Stimulated activated CD4-positive, alpha-beta T cell treated with anti-CD3 and anti-CD28 coated beads, Interleukin-4, amount 100 ng/mL, for 24 hours (primary cell): ENCODE measurements at regions not wholly inside any gene's neighbourhood (a gene's known extent, or its start where the extent isn't known, plus 50 kb on each side); places are given as distances from the start of the nearest gene placed in this dataset.
"Not testable (repeated sequence)": the region's sequence is repeated elsewhere in the genome, so short reads cannot be mapped to it uniquely, and the experiment has no call there.

ENCODE experiments used
- DNase-seq: peaks from one replicate; pipeline ENCODE4 v3.0.0-alpha.2; 2020

DNA sequence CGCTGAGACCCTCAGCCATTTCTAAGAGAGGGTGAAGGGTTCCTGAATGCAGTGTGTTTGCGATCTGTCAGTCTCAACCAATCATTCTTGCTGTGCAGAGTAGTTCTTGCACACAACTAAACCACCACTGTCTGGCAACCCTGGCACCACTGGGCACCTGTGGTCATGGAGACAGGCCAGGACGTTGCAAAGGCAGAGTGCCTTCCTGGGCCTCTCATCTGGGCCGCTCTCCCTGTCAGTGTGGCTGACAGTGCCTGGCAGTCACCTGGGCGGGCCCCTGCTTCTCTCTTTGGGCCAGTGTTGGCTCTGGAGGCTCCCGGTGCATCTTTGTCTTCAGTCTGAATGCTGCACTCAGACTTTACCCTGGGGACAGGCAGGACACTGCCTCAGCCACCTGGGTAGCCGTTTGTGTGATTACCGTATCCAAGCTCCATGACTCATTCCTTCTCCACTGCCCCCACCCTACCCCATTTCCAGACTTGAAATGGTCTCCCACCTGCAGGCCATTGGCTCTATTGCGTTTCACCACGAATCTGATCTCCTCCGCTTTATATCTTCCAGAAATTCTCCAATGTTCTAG is 104.6 kb upstream of the KLF13 start:
- DNase-seq, result no peak

DNA sequence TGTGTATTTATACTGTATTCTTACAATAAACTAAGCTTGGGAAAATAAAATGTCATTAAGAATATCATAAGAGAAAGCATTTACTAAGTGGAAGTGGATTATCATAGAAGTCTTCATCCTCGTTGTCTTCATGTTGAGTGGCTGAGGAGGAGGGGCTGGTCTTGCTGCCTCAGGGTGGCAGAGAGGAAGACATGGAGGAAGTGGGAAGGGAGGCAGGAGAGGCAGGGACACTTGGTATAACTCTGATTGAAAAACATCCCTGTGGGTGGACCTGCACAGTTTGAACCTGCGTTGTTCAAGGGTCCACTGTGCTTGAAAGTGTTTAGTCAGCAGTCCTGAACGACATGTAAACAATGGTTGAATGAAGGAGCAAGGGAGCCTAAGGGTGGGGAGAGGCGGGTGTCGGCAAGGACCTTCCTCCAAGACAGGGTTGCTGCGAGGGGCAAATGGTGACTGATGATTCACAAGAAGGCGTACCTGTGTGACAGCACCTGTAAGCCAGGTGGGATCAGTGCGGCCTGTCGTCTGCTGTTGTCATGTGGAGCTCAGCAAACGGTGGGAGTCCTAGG is 103.8 kb upstream of the KLF13 start:
- no peak for DNase-seq

DNA sequence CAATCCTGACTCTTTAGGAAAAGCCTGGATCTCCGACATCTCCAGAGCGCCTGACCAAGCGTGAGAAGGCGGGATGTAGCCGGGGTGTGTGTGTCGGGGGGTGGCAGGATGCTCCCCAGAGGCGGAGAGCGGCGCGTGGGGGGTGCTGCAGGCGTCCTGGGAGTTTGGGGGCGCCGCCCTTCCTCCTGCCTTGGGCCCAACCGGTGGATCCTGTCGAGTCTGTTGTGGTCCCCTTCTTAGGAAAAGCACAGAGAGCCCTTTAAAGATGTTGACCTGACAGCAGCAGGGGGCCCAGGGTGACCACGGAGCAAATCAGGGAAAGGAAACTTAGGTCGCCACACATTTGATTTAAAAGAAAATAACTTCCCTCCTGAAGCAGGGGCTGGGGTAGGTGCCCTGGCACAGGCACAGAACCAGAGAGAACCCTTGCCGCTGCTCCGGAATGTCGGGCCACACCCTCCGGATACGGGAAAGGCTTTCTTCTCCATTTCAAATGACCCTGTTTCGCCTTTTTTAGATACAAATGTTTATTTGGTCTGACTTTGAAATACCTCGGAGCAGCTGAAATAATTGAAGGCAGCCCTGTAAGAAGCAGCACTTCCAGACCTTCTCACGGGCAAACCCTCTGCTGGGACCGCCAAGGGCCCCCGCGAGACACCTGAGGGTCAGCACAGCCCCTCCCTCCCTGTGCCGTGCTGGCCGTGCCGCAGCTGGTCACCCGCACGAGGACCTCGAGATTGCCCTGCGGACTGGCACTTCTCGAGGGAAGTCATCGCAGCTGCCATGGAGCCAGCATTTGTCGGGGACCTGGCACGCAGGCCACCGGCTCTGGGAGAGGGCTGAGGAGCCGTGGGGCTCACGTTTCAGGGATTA is 102.9 kb upstream of the KLF13 start:
- no peak for DNase-seq

DNA sequence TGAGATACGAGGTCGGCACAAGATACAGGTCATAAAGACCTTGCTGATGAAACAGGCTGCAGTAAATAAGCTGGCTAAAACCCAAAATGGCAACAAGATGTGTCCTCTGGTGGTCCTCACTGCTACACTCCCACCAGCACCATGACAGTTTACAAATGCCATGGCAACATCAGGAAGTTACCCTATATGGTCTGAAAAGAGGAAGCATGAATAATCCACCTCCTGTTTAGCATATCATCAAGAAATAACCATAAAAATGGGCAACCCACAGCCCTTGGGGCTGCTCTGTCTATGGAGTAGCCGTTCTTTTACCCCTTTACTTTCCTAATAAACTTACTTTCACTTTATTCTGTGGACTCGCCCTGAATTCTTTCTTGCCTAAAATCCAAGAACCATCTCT is 102.0 kb upstream of the KLF13 start:
- DNase-seq, result not testable (repeated sequence)

- no peak for DNase-seq
Measured at GRCh38 chr15:31225356-31225955, 101.2 kb upstream of the KLF13 start.

DNA sequence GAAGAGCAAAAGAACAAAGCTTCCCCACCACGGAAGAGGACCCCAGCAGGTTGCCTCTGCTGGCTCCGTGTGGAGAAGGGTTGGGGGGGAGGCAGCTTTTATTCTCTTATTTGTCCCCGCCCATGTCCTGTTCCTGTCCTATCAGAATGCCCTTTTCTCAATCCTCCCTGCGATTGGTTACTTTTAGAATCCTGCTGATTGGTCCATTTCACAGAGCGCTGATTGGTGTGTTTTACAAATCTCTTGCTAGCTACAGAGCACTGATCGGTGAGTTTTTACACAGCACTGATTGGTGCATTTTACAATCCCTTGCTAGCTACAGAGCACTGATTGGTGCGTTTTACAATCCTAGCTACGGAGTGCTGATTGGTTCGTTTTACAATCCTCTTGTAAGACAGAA is 100.6 kb upstream of the KLF13 start:
- no peak for DNase-seq

DNA sequence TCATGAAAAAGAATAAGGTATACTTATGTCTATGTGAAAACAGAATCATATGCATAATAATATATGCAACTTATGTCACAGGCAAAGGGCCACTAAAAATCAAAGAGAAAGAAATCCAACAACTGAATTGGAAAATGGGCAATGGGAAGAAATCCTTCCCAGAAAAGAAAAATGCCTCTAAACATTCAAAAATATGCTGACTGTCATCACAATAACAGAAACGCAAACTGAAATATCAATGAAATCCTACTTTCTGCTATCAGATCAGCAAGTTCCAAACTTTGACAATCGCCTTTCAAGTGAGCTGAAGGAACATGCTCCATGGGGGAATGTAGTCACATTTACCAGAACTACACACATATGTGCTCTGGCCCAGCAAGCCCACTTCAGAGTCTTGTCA is 99.4 kb upstream of the KLF13 start:
- DNase-seq, result no peak

- no peak for DNase-seq
Measured at GRCh38 chr15:31228011-31228484, 98.6 kb upstream of the KLF13 start.

GRCh38 chr15:31228980-31229826 is 97.4 kb upstream of the KLF13 start:
- DNase-seq, result no peak

DNA sequence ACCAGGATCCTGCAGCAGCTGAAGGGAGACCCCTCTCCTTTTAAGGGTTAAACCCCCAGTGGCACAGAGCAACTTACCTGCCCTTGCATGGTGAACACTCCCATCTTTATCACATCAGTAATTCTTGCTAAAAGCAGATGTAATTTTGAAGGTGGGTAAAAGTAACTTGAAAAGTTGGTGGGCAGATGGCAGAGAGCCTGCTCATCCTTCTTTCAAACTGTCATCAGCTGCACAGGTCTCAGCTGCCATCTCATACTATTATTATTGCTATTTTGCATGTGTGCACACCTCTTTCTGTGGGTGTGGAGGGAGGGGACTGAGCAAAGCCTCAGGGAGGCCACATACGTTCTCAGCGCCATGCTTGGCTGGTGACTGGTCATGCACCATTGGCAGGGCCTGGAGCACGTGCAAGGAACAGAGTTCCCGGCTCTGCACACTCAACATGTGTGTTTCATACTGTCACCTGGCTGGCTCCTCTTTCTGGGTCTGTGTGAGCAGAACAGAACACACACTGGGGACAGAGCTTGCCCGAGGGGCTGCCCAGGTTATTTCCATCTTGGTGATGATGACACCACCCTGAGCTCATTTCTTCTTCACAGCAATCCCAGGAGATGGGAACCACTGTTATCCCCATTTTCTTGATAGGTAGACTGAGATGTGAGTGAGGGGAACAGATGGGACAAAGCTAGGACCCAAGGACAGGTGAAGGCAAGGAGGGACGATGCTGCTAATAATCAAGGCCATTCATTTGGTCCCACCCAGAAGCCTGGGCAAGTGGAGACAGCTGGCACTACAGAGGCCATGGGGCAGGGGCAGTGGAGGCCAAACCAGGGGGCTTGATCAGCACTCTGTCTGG is 95.8 kb upstream of the KLF13 start:
- no peak for DNase-seq

- no peak for DNase-seq
Measured at GRCh38 chr15:31234815-31235214, 91.8 kb upstream of the KLF13 start.

GRCh38 chr15:31235311-31236183 is 91.1 kb upstream of the KLF13 start:
- no peak for DNase-seq

GRCh38 chr15:31236184-31237042 is 90.2 kb upstream of the KLF13 start:
- DNase-seq, result no peak

- DNase-seq, result no peak
Measured at GRCh38 chr15:31237043-31237324, 89.7 kb upstream of the KLF13 start.

GRCh38 chr15:31238906-31239305 is 87.7 kb upstream of the KLF13 start:
- DNase-seq, result no peak

DNA sequence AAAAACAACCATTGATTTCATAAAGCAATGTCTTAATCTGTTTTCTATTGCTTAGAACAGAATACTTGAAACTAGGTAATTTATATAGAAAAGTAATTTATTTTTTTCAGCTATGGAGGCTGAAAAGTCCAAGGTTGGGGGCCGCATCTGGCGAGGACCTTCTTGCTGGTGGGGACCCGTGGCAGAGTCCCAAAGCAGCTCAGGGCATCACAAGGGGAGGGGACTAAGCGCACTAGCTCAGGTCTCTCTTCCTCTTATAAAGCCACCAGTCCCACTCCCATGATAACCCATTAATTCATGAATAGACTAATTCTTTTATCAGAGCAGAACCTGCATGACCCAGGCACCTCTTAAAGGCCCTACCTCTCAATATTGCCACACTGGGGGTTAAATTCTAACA is 87.2 kb upstream of the KLF13 start:
- DNase-seq, result no peak

- no peak for DNase-seq
Measured at GRCh38 chr15:31241888-31242522, 84.6 kb upstream of the KLF13 start.

DNA sequence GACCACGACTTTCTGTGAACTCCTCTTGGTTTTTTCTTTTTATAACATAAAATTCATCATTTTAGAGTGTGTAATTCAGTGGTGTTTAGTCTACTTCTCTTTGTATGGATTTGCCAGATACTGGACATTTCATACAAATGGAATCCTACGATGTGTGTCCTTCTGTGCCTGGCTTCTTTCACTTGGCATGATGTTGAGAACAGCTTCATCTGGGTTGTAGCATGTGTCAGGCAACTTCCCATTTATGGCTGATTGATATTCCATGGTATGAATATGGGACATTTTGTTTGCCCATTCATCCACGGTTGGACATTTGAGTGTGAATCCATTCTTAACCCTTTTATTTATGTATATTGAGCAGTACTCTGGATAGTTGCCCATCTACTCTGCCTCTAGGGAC is 82.7 kb upstream of the KLF13 start:
- DNase-seq, result no peak

DNA sequence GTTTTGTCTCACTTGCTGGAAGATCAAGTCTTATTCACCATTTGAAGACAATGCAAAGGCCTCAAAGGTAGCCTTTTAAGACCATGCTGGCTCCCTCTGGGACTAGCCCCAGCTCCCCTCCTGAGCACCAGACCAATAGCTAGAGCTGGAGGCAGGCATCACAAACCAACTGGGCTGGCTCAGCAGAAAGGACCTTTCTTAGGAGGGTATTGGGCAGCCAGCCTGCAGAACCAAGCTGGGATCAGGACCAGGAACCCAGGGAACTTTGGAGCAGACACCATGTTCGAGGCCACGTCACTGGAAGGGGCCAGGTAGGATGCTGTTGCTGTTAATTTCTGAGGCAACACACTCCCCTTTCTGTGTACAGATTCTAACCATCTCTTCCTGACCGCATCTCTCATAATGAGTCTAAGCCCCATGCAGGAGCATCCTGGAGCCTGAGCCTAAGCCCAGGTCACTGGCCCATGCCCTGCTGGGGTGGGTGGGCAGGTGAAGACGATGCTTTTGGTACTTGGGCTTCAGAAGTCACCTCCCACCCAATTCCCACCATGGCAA is 81.4 kb upstream of the KLF13 start:
- no peak for DNase-seq
